WTC11 (cell line): ENCODE measurements at regions not wholly inside any gene's neighbourhood (a gene's known extent, or its start where the extent isn't known, plus 50 kb on each side); places are given as distances from the start of the nearest gene placed in this dataset.

Experiments used
- CREB1 ChIP-seq: sonication (generic); formaldehyde crosslinking; IDR thresholded peaks from 2 replicates; pipeline ENCODE4 v1.8.0; 2023; ENCODE audit warnings: mild to moderate bottlenecking, missing genetic modification reagents
- CREM ChIP-seq: sonication (generic); formaldehyde crosslinking; IDR thresholded peaks from 2 replicates; pipeline ENCODE4 v1.8.1; 2022; ENCODE audit warnings: mild to moderate bottlenecking, missing genetic modification reagents, moderate library complexity
- EMX1 ChIP-seq: fragments of 250-450 bp; sonication (Bioruptor Pico); IDR thresholded peaks from 2 replicates; pipeline ENCODE4 v1.8.0; 2021; ENCODE audit warnings: mild to moderate bottlenecking
- NFE2L1 ChIP-seq: sonication (generic); formaldehyde crosslinking; IDR thresholded peaks from 2 replicates; pipeline ENCODE4 v1.8.1; 2023; ENCODE audit warnings: missing genetic modification reagents
- SP1 ChIP-seq: sonication (generic); formaldehyde crosslinking; conservative IDR thresholded peaks from 2 replicates; pipeline ENCODE4 v1.8.1; 2022; ENCODE audit warnings: missing genetic modification reagents
- ZNF138 ChIP-seq: sonication (generic); formaldehyde crosslinking; conservative IDR thresholded peaks from 2 replicates; pipeline ENCODE4 v1.8.1; 2022; ENCODE audit warnings: mild to moderate bottlenecking, moderate library complexity, missing genetic modification reagents
- TF ChIP-seq, protein P1 (sequence below): fragments of 200-600 bp; IDR thresholded peaks from 2 replicates; pipeline ENCODE4 v1.8.0; 2022; ENCODE audit warnings: antibody characterized with exemption
- TF ChIP-seq, protein P2 (sequence below): sonication (generic); formaldehyde crosslinking; IDR thresholded peaks from 2 replicates; pipeline ENCODE4 v1.8.1; 2023; ENCODE audit warnings: mild to moderate bottlenecking, missing genetic modification reagents, moderate library complexity
- TF ChIP-seq, protein P3 (sequence below): fragments of 250-450 bp; sonication (Bioruptor Pico); IDR thresholded peaks from 2 replicates; pipeline ENCODE4 v2.1.2; 2022; ENCODE audit warnings: mild to moderate bottlenecking, moderate library complexity
- TF ChIP-seq, protein P4 (sequence below): sonication (generic); formaldehyde crosslinking; IDR thresholded peaks from 2 replicates; pipeline ENCODE4 v1.8.1; 2022; ENCODE audit warnings: low read depth, missing genetic modification reagents, borderline replicate concordance

DNA sequence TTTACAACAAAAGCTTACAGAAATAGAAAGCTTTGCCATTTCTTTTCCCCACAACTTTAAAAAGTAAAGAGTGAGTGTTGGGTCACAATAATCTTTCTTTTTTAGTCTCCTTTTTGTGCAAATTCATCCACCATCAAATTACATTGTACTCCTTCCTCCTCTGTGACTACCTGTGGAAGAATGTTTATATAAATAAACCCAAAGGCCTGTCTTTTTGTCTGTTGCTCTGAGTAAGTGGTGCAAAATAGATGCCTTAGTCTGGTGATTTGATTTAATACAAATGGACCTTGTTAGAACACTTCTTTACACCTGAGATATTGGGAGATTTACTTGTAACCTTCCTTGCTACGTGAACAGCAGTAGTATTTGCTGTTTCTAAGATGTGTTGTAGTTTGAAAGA, 53.5 kb upstream of the TAF11L2 start:
- TF ChIP-seq, protein P1, sequence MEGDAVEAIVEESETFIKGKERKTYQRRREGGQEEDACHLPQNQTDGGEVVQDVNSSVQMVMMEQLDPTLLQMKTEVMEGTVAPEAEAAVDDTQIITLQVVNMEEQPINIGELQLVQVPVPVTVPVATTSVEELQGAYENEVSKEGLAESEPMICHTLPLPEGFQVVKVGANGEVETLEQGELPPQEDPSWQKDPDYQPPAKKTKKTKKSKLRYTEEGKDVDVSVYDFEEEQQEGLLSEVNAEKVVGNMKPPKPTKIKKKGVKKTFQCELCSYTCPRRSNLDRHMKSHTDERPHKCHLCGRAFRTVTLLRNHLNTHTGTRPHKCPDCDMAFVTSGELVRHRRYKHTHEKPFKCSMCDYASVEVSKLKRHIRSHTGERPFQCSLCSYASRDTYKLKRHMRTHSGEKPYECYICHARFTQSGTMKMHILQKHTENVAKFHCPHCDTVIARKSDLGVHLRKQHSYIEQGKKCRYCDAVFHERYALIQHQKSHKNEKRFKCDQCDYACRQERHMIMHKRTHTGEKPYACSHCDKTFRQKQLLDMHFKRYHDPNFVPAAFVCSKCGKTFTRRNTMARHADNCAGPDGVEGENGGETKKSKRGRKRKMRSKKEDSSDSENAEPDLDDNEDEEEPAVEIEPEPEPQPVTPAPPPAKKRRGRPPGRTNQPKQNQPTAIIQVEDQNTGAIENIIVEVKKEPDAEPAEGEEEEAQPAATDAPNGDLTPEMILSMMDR = no peak
- TF ChIP-seq ZNF138 (CRISPR knock-in tag) = no peak
- TF ChIP-seq, protein P2, sequence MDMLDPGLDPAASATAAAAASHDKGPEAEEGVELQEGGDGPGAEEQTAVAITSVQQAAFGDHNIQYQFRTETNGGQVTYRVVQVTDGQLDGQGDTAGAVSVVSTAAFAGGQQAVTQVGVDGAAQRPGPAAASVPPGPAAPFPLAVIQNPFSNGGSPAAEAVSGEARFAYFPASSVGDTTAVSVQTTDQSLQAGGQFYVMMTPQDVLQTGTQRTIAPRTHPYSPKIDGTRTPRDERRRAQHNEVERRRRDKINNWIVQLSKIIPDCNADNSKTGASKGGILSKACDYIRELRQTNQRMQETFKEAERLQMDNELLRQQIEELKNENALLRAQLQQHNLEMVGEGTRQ (CRISPR knock-in tag) = no peak
- no peak for TF ChIP-seq SP1 (CRISPR knock-in tag)
- no peak for TF ChIP-seq NFE2L1 (CRISPR knock-in tag)
- TF ChIP-seq EMX1 (CRISPR knock-in tag) = no peak
- no peak for TF ChIP-seq CREM (CRISPR knock-in tag)
- no peak for TF ChIP-seq CREB1 (CRISPR knock-in tag)
- TF ChIP-seq, protein P3, sequence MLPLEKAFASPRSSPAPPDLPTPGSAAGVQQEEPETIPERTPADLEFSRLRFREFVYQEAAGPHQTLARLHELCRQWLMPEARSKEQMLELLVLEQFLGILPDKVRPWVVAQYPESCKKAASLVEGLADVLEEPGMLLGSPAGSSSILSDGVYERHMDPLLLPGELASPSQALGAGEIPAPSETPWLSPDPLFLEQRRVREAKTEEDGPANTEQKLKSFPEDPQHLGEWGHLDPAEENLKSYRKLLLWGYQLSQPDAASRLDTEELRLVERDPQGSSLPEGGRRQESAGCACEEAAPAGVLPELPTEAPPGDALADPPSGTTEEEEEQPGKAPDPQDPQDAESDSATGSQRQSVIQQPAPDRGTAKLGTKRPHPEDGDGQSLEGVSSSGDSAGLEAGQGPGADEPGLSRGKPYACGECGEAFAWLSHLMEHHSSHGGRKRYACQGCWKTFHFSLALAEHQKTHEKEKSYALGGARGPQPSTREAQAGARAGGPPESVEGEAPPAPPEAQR = no peak
- TF ChIP-seq, protein P4, sequence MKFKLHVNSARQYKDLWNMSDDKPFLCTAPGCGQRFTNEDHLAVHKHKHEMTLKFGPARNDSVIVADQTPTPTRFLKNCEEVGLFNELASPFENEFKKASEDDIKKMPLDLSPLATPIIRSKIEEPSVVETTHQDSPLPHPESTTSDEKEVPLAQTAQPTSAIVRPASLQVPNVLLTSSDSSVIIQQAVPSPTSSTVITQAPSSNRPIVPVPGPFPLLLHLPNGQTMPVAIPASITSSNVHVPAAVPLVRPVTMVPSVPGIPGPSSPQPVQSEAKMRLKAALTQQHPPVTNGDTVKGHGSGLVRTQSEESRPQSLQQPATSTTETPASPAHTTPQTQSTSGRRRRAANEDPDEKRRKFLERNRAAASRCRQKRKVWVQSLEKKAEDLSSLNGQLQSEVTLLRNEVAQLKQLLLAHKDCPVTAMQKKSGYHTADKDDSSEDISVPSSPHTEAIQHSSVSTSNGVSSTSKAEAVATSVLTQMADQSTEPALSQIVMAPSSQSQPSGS = no peak
